Posterior cingulate gyrus (tissue), 11 donors: ENCODE measurements at regions not wholly inside any gene's neighbourhood (a gene's known extent, or its start where the extent isn't known, plus 50 kb on each side); places are given as distances from the start of the nearest gene placed in this dataset.

Experiments
- DNase-seq, 10 donors: peaks; one replicate each; pipeline versions ENCODE4 v3.0.0 to v3.0.0-alpha.2; 2020 to 2021; ENCODE audit warnings: mixed read lengths in 3 of 10
- intact Hi-C: fragments of 100-400 bp; cut with DNase I; formaldehyde crosslinking; loops from one replicate; pipeline ENCODE4 v1.15.1; 2023

GRCh38 chr7:7109934-7110333, 72.4 kb upstream of the C1GALT1 start:
- DNase-seq = no peak
- intact Hi-C loops = no loop called here

GRCh38 chr7:7110706-7111105, 71.6 kb upstream of the C1GALT1 start:
- intact Hi-C loops = no loop called here
- no peak for DNase-seq

GRCh38 chr7:7112868-7113267, 69.5 kb upstream of the C1GALT1 start:
- intact Hi-C loops = no loop called here
- no peak for DNase-seq

- no peak for DNase-seq
- intact Hi-C loops = no loop called here
Observed at GRCh38 chr7:7114575-7115291, 67.6 kb upstream of the C1GALT1 start.

- intact Hi-C loops = no loop called here
- no peak for DNase-seq
Observed at GRCh38 chr7:7117935-7118586, 64.3 kb upstream of the C1GALT1 start.

- intact Hi-C loops = no loop called here
- no peak for DNase-seq
Observed at GRCh38 chr7:7118822-7119221, 63.5 kb upstream of the C1GALT1 start.

GRCh38 chr7:7119729-7120128, 62.6 kb upstream of the C1GALT1 start:
- no peak for DNase-seq
- intact Hi-C loops = no loop called here

- DNase-seq = no peak
- intact Hi-C loops = no loop called here
Observed at GRCh38 chr7:7122033-7122478, 60.3 kb upstream of the C1GALT1 start.

GRCh38 chr7:7122701-7123281, 59.6 kb upstream of the C1GALT1 start:
- no peak for DNase-seq
- intact Hi-C loops = no loop called here

- no peak for DNase-seq
- intact Hi-C loops = no loop called here
Observed at GRCh38 chr7:7125963-7126362, 56.4 kb upstream of the C1GALT1 start.

- DNase-seq = no peak
- intact Hi-C loops = no loop called here
Observed at GRCh38 chr7:7127773-7128172, 54.6 kb upstream of the C1GALT1 start.

GRCh38 chr7:7129381-7129780, 53.0 kb upstream of the C1GALT1 start:
- intact Hi-C loops = no loop called here
- DNase-seq = no peak

GRCh38 chr7:7131273-7131672, 51.1 kb upstream of the C1GALT1 start:
- intact Hi-C loops = no loop called here

More at GRCh38 chr7:7131273-7131672, 51.1 kb upstream of the C1GALT1 start:
- no peak for DNase-seq
